ENCODE measurements at regions not wholly inside any gene's neighbourhood (a gene's known extent, or its start where the extent isn't known, plus 50 kb on each side); places are given as distances from the start of the nearest gene placed in this dataset.

DNA sequence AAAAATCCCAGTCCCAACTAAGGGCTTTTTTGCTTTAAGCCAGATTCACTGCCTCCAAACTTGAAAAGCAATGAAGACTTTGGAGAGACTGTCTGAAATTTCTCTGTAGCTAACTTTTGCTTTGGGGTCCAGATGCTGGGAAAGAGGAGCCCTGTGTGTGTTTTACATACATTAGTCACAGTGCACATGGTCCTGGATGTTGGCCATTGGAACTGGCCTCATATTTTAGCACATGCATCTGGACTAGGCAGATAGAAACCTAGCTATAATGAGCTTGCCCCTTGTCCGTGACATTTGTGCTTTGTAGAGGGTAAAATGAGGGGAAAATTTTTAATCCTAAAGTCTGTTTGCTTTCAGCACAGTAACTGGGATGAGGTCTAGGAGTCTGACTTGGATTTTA lies 421.7 kb downstream of the CDK5RAP2 start:
- no peaks in the 10 kb centered on the region for H3K4me1 ChIP-seq
- DNase-seq = no peak
- no peaks in the 10 kb centered on the region for H3K9me3 ChIP-seq
- TF ChIP-seq, protein P1, sequence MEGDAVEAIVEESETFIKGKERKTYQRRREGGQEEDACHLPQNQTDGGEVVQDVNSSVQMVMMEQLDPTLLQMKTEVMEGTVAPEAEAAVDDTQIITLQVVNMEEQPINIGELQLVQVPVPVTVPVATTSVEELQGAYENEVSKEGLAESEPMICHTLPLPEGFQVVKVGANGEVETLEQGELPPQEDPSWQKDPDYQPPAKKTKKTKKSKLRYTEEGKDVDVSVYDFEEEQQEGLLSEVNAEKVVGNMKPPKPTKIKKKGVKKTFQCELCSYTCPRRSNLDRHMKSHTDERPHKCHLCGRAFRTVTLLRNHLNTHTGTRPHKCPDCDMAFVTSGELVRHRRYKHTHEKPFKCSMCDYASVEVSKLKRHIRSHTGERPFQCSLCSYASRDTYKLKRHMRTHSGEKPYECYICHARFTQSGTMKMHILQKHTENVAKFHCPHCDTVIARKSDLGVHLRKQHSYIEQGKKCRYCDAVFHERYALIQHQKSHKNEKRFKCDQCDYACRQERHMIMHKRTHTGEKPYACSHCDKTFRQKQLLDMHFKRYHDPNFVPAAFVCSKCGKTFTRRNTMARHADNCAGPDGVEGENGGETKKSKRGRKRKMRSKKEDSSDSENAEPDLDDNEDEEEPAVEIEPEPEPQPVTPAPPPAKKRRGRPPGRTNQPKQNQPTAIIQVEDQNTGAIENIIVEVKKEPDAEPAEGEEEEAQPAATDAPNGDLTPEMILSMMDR (IDR thresholded peaks at IDR 0.05; ENCODE audit: low read depth, low read length) = no peak
- H3K27me3 ChIP-seq = no peaks in the 10 kb centered on the region; the same call in 1 of the 2 replicates
- no peaks in the 10 kb centered on the region for H3K36me3 ChIP-seq
- H3K4me3 ChIP-seq (ENCODE audit: low read depth, low read length) = no peak overlapping the region

DNA sequence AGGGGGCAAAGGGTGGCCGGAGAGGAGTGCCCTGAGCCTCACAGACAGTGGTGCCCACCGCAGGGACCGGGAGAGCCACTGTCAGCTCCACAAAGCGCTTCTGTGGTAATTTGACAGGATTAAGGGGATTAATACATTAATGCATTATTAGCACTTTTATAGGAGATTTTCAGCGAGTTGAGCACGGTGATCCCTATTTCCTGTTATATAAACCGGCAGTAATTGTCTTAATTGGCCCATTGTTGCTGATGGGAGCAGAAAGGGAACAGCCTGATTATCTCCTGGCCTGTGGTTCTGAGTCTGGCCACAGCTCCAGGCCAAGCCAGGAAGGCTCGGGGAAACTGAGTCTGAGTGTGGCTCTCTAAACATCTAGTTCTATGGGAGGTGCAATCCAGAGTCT lies 423.6 kb downstream of the CDK5RAP2 start:
- no peaks in the 10 kb centered on the region for H3K9me3 ChIP-seq

DNA sequence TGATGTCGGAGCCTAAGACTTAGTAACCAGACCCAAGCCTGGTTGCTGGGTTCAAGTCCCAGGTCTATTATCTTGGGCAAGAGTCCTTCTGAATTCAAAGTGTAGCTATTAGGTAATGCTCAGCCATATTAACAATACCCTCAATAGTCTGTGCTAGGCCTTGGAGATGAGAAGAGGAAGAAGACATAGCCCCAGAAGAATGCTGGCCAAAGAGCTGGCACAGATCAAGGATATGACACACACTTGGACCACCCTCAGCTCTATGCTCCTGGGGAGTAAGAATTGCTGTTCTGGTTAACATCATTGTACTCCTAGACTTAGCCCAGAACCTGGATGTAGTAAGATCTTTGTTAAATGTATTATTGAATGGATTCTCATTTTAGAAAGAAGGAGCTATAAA lies 426.7 kb downstream of the CDK5RAP2 start:
- Histone ChIP-seq H3K4me3 (ENCODE audit: low read depth, low read length) (no peak overlapping the region), H3K27me3 (no peaks in the 10 kb centered on the region), H3K9me3 (no peaks in the 10 kb centered on the region), H3K4me1 (no peaks in the 10 kb centered on the region; the same call in 1 of the 2 replicates), H3K36me3 (no peaks in the 10 kb centered on the region)
- TF ChIP-seq, protein P1 (IDR thresholded peaks at IDR 0.05; ENCODE audit: low read depth, low read length) = no peak
- no peak for DNase-seq

More for the DNA sequence above, 423.6 kb downstream of the CDK5RAP2 start:
- Histone ChIP-seq H3K27me3 (no peaks in the 10 kb centered on the region), H3K4me1 (no peaks in the 10 kb centered on the region; the same call in 1 of the 2 replicates), H3K36me3 (no peaks in the 10 kb centered on the region), H3K4me3 (ENCODE audit: low read depth, low read length) (no peak overlapping the region)
- TF ChIP-seq, protein P1 (IDR thresholded peaks at IDR 0.05; ENCODE audit: low read depth, low read length) = no peak
- no peak for DNase-seq

DNA sequence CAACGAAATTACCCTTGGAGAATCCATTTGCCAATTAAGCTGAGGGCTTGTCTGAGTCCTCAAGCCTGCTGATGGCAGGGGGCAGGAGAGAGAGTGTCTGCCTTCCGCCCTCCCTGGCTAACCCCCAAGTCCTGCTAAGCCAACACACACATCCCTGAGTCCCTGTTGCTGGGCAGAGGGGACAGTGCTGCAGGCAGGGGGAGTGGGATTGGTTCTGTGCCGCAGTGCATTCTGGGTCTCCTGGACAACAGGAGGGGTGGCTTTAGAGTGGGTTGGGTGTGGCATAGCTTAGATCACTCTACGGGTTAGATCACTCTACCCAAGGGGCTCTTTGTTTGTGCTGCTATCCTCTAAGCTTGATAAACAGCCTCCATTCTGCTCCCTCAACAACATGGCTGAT lies 427.7 kb downstream of the CDK5RAP2 start:
- Histone ChIP-seq H3K9me3 (no peaks in the 10 kb centered on the region), H3K36me3 (no peaks in the 10 kb centered on the region), H3K27me3 (no peaks in the 10 kb centered on the region), H3K4me3 (ENCODE audit: low read depth, low read length) (no peak overlapping the region), H3K4me1 (no peaks in the 10 kb centered on the region; the same call in 1 of the 2 replicates)
- TF ChIP-seq, protein P1 (IDR thresholded peaks at IDR 0.05; ENCODE audit: low read depth, low read length) = peak; percentile 5; the same call in 1 of the 2 replicates
- peak; percentile 79 for DNase-seq

DNA sequence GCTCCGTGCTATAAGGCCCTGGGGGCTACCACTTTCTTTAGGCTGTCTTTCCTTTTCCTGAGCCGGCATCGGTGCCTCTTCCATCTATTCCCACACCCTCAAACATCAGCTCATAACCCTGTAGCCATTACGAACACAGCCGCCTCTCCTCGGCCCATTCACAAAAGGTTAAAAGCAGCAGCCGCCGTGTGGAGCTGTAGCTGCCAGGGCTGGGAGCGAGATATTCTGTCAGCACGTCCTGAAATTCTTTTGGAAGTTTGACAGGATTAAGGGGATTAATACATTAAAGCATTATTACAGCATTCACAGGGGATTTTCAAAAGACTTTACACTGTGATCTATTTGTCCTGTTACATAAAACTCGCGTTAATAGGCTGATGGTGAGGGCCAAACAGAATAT lies 428.2 kb downstream of the CDK5RAP2 start:
- Histone ChIP-seq H3K27me3 (no peaks in the 10 kb centered on the region), H3K4me1 (no peaks in the 10 kb centered on the region; the same call in 1 of the 2 replicates), H3K4me3 (ENCODE audit: low read depth, low read length) (no peak overlapping the region), H3K9me3 (no peaks in the 10 kb centered on the region), H3K36me3 (no peaks in the 10 kb centered on the region)
- no peak for DNase-seq
- TF ChIP-seq, protein P1 (IDR thresholded peaks at IDR 0.05; ENCODE audit: low read depth, low read length) = no peak

DNA sequence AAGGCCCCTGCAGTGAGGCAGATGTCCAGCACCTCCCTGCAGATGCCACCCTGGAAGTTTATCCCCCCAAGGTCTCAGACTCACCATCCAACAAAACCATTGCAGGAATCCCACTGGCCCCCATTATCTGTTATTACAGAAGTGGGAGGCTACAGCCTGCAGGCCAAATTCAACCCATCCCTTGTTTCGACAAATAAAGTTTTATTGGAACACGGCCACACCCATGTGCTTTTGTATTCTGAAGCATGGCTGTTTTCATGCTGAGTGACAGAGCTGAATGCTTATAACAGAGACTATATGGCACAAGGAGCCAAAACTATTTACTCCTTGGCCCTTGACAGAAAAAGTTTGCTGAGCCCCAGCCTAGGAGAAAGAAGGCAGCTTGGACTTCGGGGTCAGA lies 428.8 kb downstream of the CDK5RAP2 start:
- Histone ChIP-seq H3K36me3 (no peaks in the 10 kb centered on the region), H3K4me1 (no peaks in the 10 kb centered on the region; the same call in 1 of the 2 replicates), H3K27me3 (no peaks in the 10 kb centered on the region), H3K9me3 (no peaks in the 10 kb centered on the region), H3K4me3 (ENCODE audit: low read depth, low read length) (no peak overlapping the region)
- no peak for DNase-seq
- TF ChIP-seq, protein P1 (IDR thresholded peaks at IDR 0.05; ENCODE audit: low read depth, low read length) = no peak
